ENCODE measurements at regions not wholly inside any gene's neighbourhood (a gene's known extent, or its start where the extent isn't known, plus 50 kb on each side); places are given as distances from the start of the nearest gene placed in this dataset.

DNA sequence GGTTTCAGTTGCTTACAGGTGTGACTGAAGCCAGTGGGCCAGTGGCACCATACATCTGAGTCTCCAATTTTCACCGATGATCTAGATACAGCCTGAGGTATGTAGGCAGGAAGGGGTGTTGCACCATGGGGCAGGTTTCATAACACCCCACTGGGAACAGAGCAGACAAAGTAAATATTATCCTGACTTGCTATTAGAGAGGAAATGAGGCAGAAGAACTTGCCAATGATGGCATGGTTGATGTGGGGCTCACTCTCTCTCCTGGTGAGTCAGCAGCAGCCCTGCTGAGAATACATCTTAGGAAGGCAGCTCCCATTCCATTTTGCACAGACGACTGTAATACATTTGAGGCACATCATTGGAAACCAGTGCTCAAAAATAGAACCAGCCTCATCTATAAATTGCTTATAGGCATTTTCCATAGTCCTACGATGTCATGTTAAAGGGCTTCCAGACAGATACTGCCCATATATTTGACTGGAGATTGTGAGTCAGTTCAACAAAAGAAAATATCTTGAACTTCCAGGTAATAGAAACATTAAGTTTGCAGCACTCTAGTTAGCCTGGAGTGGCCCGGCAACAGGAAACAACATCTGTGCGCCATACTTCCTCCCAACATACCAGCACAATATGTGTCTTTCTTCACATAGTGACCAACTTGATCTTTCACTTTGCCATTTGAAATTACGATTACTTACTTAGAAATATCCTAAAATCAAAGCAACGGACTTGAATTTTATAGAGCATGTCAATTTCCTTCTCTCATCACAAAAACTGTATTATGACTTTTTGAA lies 175.5 kb downstream of the NECTIN3 start (continued):
- TF ChIP-seq RNF2 (IDR thresholded peaks at IDR 0.05; ENCODE audit: borderline replicate concordance, low read depth, low read length, missing control alignments, poor library complexity, severe bottlenecking): no peak
- no peak for TF ChIP-seq POU5F1 (IDR thresholded peaks at IDR 0.05; ENCODE audit: low read depth, low read length)
- TF ChIP-seq MAFK (IDR thresholded peaks at IDR 0.05; ENCODE audit: low read depth, low read length): no peak
- no peak for TF ChIP-seq ASH2L (IDR thresholded peaks at IDR 0.05; ENCODE audit: low read length)
- TF ChIP-seq JUN (IDR thresholded peaks at IDR 0.05; ENCODE audit: low read depth, low read length): no peak
- no peak for TF ChIP-seq USF2 (IDR thresholded peaks at IDR 0.05; ENCODE audit: low read length)

Data from H1 (cell line).